ENCODE measurements at regions not wholly inside any gene's neighbourhood (a gene's known extent, or its start where the extent isn't known, plus 50 kb on each side); places are given as distances from the start of the nearest gene placed in this dataset.
"Not testable (repeated sequence)": the region's sequence is repeated elsewhere in the genome, so short reads cannot be mapped to it uniquely, and the experiment has no call there.

DNA sequence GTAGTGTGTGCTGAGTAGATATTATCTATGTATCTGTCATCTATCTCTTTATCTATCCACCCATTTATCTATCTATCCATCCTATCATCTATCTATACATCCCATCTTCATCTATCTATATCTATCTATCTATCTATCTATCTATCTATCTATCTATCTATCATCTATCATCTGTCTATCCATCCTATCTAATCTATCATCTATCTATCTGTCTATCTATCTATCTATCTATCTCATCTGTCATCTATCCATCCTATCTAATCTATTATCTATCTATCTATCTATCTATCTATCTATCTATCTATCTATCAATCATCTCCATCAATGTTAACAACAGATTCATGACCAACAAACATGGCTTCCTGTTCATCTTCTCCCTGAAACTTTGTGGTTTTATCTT, 90.5 kb upstream of the SLC24A3 start:
- no peak for DNase-seq

DNA sequence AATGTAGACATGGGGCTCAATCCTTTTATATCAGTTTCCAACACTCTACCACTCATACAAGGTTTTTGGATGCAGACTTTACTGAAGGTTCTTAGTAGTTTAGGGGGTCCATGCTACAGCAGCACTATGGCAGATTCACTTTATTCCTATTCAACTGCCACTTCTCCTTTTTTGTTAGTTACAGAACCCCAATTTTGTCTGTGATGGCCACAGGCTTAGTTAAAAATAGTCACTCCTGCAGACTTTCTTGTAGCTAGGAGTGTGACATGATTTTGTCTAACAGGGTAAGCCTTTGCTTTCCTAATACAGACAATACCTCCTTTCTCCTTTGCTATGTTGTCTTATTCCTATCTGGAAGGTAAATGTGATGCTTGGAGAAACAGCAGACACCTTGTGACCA, 90.0 kb upstream of the SLC24A3 start:
- no peak for DNase-seq

DNA sequence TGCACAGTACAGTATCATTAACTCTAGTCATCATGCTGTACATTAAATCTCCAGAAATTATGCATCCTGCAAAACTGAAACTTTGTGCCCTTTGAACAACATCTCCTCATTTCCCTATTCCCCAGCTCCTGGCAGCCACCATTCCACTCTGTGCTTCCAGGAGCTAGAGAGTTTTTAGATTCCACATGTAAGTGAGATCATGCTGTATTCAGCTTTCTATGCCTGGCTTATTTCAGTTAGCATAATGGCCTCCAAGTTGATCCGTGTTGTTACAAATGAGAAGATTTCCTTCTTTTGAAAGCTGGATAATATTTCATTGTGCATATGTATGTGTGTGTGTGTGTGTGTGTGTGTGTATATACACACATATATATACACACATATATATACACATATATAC, 86.9 kb upstream of the SLC24A3 start:
- no peak for DNase-seq

DNA sequence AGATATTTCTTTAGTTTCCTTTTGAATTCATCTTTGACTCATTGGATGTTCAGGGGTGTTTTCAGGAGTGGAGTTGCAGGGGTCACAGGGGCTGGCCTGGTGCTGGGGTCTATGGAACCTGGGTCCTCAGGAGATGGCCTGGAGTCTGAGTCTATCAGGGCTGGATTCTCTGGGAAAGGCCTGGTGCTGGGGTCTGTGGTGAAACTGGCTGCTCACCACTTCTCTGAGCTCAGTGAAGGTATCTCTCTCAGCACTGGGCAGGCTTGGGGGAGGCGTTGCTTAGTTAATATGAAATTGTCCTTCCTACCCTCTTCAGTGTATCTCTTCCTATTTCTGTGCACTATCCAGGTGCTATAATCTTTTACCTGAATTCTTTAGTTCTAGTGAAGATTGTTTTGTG, 83.1 kb upstream of the SLC24A3 start:
- no peak for DNase-seq

GRCh38 chr20:19129976-19130612, 82.3 kb upstream of the SLC24A3 start:
- DNase-seq, result no peak

DNA sequence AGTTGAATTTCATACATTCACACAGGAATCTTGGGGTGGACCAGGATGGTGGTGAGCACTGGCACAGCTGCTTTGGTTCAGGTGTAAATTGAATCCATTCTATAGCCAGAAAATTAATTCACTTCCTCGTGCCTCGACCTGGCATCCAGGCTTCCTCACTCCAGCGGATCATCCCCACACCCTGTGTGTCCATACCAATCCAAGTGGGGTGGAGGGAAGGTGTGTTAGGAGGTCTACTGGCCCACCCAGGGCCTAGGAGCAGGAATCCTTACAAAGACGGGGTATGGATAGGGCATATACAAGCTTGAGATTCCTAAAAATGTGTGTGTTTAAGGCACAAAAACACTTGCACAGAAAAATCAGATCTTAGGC, 81.8 kb upstream of the SLC24A3 start:
- no peak for DNase-seq

DNA sequence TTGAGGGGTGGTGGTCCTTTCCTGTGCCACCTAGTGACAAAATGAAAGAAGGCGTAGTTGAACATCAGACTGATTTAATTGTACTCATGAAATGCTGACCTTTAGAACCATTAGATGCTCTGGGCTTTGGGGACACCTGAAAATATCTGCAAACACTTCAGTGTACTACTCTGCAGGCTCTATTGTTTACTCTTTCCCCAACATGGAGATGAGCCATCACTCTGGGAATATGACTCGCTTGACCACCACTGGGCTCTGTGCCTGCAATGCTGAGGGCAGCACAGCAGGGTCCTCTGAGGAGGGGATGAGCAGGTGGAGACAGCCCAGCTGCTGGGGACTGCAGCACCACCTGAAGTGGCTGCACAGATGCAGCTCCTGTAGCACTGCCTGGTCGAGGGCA, 74.8 kb upstream of the SLC24A3 start:
- DNase-seq, result no peak

DNA sequence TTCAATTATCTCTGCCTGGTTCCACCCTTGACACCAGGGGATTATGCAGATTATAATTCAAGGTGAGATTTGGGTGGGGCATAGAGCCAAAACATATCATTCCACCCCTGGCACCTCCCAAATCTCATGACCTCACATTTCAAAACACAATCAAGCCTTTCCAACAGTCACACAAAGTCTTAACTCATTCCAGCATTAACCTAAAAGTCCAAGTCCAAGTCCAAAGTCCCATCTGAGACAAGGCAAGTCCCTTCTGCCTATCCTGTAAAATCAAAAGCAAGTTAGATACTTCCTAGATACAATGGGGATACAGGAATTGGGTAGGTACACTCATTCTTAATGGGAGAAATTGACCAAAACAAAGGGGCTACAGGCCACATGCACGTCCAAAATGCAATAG, 73.7 kb upstream of the SLC24A3 start:
- DNase-seq, result no peak

DNA sequence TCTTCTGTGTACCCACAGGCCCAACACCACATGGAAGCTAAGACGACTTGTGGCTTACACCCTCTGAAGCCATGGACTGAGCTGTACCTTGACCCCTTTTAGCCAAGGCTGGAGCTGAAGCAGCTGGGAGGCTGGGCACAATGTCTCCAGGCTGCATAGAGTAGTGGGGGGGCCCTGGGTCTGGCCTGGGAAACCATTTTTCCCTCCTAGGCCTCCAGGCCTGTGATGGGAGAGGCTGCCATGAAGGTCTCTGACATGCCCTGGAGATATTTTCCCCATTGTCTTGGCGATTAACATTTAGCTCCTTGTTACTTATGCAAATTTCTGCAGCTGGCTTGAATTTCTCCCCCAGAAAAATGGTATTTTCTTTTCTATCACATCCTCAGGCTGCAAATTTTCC, 72.9 kb upstream of the SLC24A3 start:
- not testable (repeated sequence) for DNase-seq

GRCh38 chr20:19141998-19142397, 70.4 kb upstream of the SLC24A3 start:
- DNase-seq, result no peak

- no peak for DNase-seq
Observed at GRCh38 chr20:19143890-19144289, 68.6 kb upstream of the SLC24A3 start.

GRCh38 chr20:19161336-19161735, 51.1 kb upstream of the SLC24A3 start:
- no peak for DNase-seq
